ENCODE measurements at regions not wholly inside any gene's neighbourhood (a gene's known extent, or its start where the extent isn't known, plus 50 kb on each side); places are given as distances from the start of the nearest gene placed in this dataset.

DNA sequence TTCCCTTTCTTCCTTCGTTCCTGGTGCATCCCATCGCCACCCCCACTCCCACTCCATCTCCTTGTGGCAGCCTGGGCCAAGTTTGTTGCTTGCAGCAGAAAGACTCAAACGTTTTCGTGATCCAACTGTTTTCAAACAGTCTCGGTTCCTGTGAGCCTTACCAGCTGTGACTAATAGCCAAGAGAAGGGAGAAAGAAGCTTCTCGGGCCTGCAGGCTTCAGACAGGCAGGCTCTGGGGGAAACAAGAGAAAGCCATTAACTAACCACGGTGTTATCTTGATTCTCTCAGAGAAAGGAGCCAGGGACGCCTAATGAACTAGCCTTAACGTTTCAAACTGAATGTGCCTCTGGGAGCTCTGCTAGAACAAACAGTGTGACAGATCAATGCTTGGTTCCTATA is 742.0 kb downstream of the NR2F2 start:
- Mint-ChIP-seq H3K27me3 (no peaks in the 10 kb centered on the region), H3K4me1 (no peaks in the 10 kb centered on the region), H3K4me3 (no peak overlapping the region), H3K27ac (no peak overlapping the region), H3K36me3 (ENCODE audit: low read depth) (no peaks in the 10 kb centered on the region)
- no peak for ATAC-seq
- no peaks in the 10 kb centered on the region for H3K9me3 ChIP-seq (ENCODE audit: control insufficient read depth, low read length, poor library complexity, severe bottlenecking)
- DNase-seq: no peak

- Mint-ChIP-seq H3K4me3 (no peak overlapping the region), H3K27ac (no peak overlapping the region), H3K36me3 (ENCODE audit: low read depth) (no peaks in the 10 kb centered on the region), H3K27me3 (no peaks in the 10 kb centered on the region), H3K4me1 (no peaks in the 10 kb centered on the region)
- no peaks in the 10 kb centered on the region for H3K9me3 ChIP-seq (ENCODE audit: control insufficient read depth, low read length, poor library complexity, severe bottlenecking)
- DNase-seq (no peak), ATAC-seq (no peak)
Measured at GRCh38 chr15:97076011-97076410, 745.5 kb downstream of the NR2F2 start.

DNA sequence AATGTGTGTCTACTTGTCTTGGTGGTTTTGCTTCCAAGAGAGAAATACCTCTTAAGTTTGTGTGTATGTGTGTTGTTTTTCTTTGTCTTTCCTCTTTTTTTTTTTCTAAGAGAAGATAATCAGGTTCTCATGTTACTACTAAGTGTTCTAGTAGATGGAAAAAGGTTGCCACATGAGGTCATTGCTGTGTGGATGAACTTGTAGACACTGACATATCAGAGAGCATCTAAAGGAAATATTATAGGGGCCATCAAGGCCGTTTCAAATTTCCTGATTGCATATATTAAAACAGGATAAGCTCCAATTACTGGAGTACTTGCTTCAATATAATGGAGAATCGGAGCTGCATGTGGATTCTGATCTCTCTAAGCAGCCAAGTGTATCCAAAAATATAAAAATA is 747.5 kb downstream of the NR2F2 start:
- Mint-ChIP-seq H3K27ac (no peak overlapping the region), H3K4me3 (no peak overlapping the region), H3K36me3 (ENCODE audit: low read depth) (no peaks in the 10 kb centered on the region), H3K27me3 (no peaks in the 10 kb centered on the region), H3K4me1 (no peaks in the 10 kb centered on the region)
- no peak for ATAC-seq
- no peak for DNase-seq
- no peaks in the 10 kb centered on the region for H3K9me3 ChIP-seq (ENCODE audit: control insufficient read depth, low read length, poor library complexity, severe bottlenecking)

DNA sequence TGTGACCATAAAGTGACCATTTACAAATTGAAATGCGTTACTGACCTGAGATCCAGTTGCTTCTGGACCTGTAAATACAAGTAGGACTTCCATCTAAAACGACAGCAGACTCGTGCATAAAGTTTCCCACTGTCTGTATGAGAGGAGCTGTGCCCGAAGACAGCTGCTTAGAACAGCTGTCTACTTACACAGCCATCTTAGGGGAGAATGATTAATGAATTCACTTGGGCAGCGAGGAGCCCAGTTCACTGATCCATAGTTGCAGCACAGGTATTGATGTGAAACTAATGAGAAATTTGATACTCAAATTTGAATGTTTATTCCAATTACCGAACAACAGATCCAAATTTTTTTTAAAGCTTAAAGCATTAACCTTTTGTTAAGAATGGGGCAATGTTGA is 748.1 kb downstream of the NR2F2 start:
- no peak overlapping the region for H3K4me3 Mint-ChIP-seq
- no peak for DNase-seq
- no peaks in the 10 kb centered on the region for H3K9me3 ChIP-seq (ENCODE audit: control insufficient read depth, low read length, poor library complexity, severe bottlenecking)
- H3K27ac Mint-ChIP-seq: no peak overlapping the region
- no peaks in the 10 kb centered on the region for H3K4me1 Mint-ChIP-seq
- H3K36me3 Mint-ChIP-seq (ENCODE audit: low read depth): no peaks in the 10 kb centered on the region
- ATAC-seq: no peak
- H3K27me3 Mint-ChIP-seq: no peaks in the 10 kb centered on the region

GRCh38 chr15:97081666-97082226 is 751.2 kb downstream of the NR2F2 start:
- ATAC-seq: no peak
- Mint-ChIP-seq H3K4me1 (no peaks in the 10 kb centered on the region), H3K27ac (no peak overlapping the region), H3K27me3 (no peaks in the 10 kb centered on the region), H3K36me3 (ENCODE audit: low read depth) (no peaks in the 10 kb centered on the region), H3K4me3 (no peak overlapping the region)
- no peaks in the 10 kb centered on the region for H3K9me3 ChIP-seq (ENCODE audit: control insufficient read depth, low read length, poor library complexity, severe bottlenecking)
- no peak for DNase-seq

GRCh38 chr15:97082830-97083229 is 752.3 kb downstream of the NR2F2 start:
- H3K27me3 Mint-ChIP-seq: no peaks in the 10 kb centered on the region
- H3K4me1 Mint-ChIP-seq: no peaks in the 10 kb centered on the region
- ATAC-seq (no peak), DNase-seq (no peak)
- H3K36me3 Mint-ChIP-seq (ENCODE audit: low read depth): no peaks in the 10 kb centered on the region
- H3K9me3 ChIP-seq (ENCODE audit: control insufficient read depth, low read length, poor library complexity, severe bottlenecking): no peaks in the 10 kb centered on the region
- no peak overlapping the region for H3K4me3 Mint-ChIP-seq
- no peak overlapping the region for H3K27ac Mint-ChIP-seq

DNA sequence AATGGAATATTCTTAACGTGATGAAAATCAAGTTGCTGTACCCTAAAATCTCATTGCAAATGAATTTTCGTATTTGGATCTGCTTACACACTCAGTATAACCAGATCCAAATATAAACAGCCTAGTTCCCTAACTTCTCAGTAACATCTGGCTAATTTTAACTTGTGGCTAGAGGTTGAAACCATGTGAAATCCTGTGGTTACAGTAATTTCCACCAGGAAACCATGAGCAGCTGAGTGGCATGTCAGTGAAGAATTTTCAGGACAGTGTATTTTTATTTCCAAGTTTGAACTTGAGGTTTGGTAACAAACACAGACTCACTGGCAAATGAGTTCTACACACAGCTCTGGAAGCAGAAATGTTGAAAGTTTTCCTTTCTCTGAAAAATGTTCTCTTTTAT is 754.1 kb downstream of the NR2F2 start:
- Mint-ChIP-seq H3K4me3 (no peak overlapping the region), H3K4me1 (no peaks in the 10 kb centered on the region), H3K36me3 (ENCODE audit: low read depth) (no peaks in the 10 kb centered on the region), H3K27ac (no peak overlapping the region), H3K27me3 (no peaks in the 10 kb centered on the region)
- H3K9me3 ChIP-seq (ENCODE audit: control insufficient read depth, low read length, poor library complexity, severe bottlenecking): no peaks in the 10 kb centered on the region
- ATAC-seq: no peak
- DNase-seq: no peak

DNA sequence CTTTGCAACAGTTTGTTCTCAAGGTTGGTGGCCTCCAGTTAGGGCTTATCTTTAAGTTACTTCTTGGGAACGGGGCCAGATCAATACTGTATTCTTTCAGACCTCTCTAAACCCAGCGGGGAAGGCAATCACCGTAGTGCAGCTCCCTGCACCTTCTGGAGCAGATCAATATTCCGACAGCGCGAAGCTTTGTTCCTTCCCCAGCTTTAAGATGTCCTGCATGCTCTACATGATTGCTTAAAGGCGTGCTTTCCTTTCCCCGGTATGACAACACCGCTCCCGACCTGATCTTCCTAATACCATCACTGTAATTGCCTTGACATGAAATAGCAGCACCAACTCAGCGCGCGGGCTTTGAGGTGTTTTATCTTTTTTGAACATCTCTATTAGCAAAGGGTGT is 755.2 kb downstream of the NR2F2 start:
- no peak for ATAC-seq
- no peaks in the 10 kb centered on the region for H3K9me3 ChIP-seq (ENCODE audit: control insufficient read depth, low read length, poor library complexity, severe bottlenecking)
- Mint-ChIP-seq H3K4me1 (no peaks in the 10 kb centered on the region), H3K36me3 (ENCODE audit: low read depth) (no peaks in the 10 kb centered on the region), H3K27ac (no peak overlapping the region), H3K27me3 (no peaks in the 10 kb centered on the region), H3K4me3 (no peak overlapping the region)
- no peak for DNase-seq

- no peak for DNase-seq
- Mint-ChIP-seq H3K4me3 (no peak overlapping the region), H3K27me3 (no peaks in the 10 kb centered on the region), H3K4me1 (no peaks in the 10 kb centered on the region), H3K27ac (no peak overlapping the region), H3K36me3 (ENCODE audit: low read depth) (no peaks in the 10 kb centered on the region)
- ATAC-seq: no peak
- no peaks in the 10 kb centered on the region for H3K9me3 ChIP-seq (ENCODE audit: control insufficient read depth, low read length, poor library complexity, severe bottlenecking)
Measured at GRCh38 chr15:97087006-97087741, 756.7 kb downstream of the NR2F2 start.

DNA sequence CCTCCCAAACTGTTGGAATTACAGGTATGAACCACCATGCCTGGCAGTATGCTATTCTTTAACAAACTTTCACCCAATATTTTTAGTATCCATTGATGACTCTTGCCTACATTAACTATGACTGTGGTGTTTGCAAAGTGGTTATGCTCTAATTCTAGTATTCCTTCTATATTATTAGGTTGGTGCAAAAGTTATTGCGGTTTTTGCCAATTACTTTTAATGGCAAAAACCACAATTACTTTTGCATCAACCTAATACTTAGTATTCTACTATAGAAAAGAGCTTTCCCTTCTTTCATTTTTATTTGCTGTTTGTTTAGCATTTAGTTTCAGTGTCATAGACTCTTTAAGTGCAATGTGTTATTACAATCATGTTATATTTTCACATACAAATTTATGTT is 760.6 kb downstream of the NR2F2 start:
- H3K9me3 ChIP-seq (ENCODE audit: control insufficient read depth, low read length, poor library complexity, severe bottlenecking): no peaks in the 10 kb centered on the region
- H3K27me3 Mint-ChIP-seq: no peaks in the 10 kb centered on the region
- no peaks in the 10 kb centered on the region for H3K4me1 Mint-ChIP-seq
- ATAC-seq (no peak), DNase-seq (no peak)
- no peak overlapping the region for H3K27ac Mint-ChIP-seq
- H3K4me3 Mint-ChIP-seq: no peak overlapping the region
- H3K36me3 Mint-ChIP-seq (ENCODE audit: low read depth): no peaks in the 10 kb centered on the region

GRCh38 chr15:97092656-97093055 is 762.2 kb downstream of the NR2F2 start:
- Mint-ChIP-seq H3K4me1 (no peaks in the 10 kb centered on the region), H3K36me3 (ENCODE audit: low read depth) (no peaks in the 10 kb centered on the region), H3K4me3 (no peak overlapping the region), H3K27ac (no peak overlapping the region), H3K27me3 (no peaks in the 10 kb centered on the region)
- H3K9me3 ChIP-seq (ENCODE audit: control insufficient read depth, low read length, poor library complexity, severe bottlenecking): no peaks in the 10 kb centered on the region
- ATAC-seq: no peak
- DNase-seq: no peak

DNA sequence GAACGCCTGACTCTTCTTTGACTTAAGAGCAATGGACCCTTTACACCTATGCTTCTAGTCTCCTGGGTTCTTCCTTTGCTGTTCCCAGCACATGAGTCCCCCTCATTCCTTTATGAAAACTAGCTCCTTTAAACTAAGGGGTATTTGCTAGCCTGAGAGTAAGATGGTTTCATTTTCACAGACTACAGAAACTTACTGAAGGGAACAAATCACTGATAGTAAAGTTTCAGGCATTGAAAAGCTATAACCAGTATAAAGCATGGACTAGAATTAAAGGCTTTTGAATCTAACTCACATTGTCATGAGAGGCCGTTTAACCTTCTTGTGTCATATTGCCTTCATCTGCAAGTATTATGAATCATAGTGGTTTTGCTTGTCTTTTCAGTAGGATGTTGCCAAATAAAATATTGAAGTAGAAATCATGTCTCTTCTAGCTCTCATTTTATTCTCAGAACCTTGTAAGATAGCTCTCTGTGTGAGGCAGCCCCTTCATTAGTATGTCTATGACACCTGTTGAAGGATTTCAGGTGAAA is 765.9 kb downstream of the NR2F2 start:
- H3K27me3 Mint-ChIP-seq: no peaks in the 10 kb centered on the region
- H3K27ac Mint-ChIP-seq: no peak overlapping the region
- H3K36me3 Mint-ChIP-seq (ENCODE audit: low read depth): no peaks in the 10 kb centered on the region
- H3K4me1 Mint-ChIP-seq: no peaks in the 10 kb centered on the region
- no peaks in the 10 kb centered on the region for H3K9me3 ChIP-seq (ENCODE audit: control insufficient read depth, low read length, poor library complexity, severe bottlenecking)
- ATAC-seq (no peak), DNase-seq (no peak)
- no peak overlapping the region for H3K4me3 Mint-ChIP-seq

- Mint-ChIP-seq H3K27me3 (no peaks in the 10 kb centered on the region), H3K27ac (no peak overlapping the region), H3K36me3 (ENCODE audit: low read depth) (no peaks in the 10 kb centered on the region), H3K4me1 (no peaks in the 10 kb centered on the region), H3K4me3 (no peak overlapping the region)
- no peaks in the 10 kb centered on the region for H3K9me3 ChIP-seq (ENCODE audit: control insufficient read depth, low read length, poor library complexity, severe bottlenecking)
- no peak for ATAC-seq
- no peak for DNase-seq
Measured at GRCh38 chr15:97099040-97099439, 768.5 kb downstream of the NR2F2 start.

DNA sequence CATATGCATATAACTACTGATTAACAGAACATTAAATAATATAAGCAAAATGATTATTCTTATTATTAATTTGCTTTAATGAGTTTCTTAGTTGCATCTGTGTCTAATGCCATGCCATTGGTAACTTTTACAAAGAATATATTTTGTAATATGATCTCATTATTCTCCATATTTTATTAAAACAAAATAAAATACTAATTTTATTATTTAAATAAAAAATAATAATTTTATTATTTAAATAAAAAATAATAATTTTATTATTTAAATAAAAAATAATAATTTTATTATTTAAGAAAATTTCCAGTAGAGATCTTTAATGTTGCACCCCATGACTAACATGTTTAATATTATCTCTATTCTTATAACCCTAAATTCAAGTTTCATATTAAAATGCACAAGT is 771.1 kb downstream of the NR2F2 start:
- Mint-ChIP-seq H3K4me3 (no peak overlapping the region), H3K4me1 (no peaks in the 10 kb centered on the region), H3K27me3 (no peaks in the 10 kb centered on the region), H3K27ac (no peak overlapping the region), H3K36me3 (ENCODE audit: low read depth) (no peaks in the 10 kb centered on the region)
- H3K9me3 ChIP-seq (ENCODE audit: control insufficient read depth, low read length, poor library complexity, severe bottlenecking): no peaks in the 10 kb centered on the region
- no peak for DNase-seq
- no peak for ATAC-seq
